Neural progenitor cell (in vitro differentiated cells): ENCODE measurements at regions not wholly inside any gene's neighbourhood (a gene's known extent, or its start where the extent isn't known, plus 50 kb on each side); places are given as distances from the start of the nearest gene placed in this dataset.

Experiments
- CTCF ChIP-seq: fragments of 200-600 bp; sonication (generic); IDR thresholded peaks from 2 replicates; pipeline ENCODE4 v1.5.1; 2017; ENCODE audit warnings: antibody characterized with exemption, mild to moderate bottlenecking
- EZH2 ChIP-seq: fragments of 200-600 bp; sonication (generic); IDR thresholded peaks from 2 replicates; pipeline ENCODE4 v1.6.1; 2017; ENCODE audit warnings: antibody characterized with exemption, mild to moderate bottlenecking, moderate library complexity
- EZH2phosphoT487 ChIP-seq: fragments of 200-600 bp; sonication (generic); IDR thresholded peaks from 2 replicates; pipeline ENCODE4 v1.6.1; 2017; ENCODE audit warnings: antibody characterized with exemption

GRCh38 chr15:26280281-26280680 is 417.2 kb upstream of the ATP10A start:
- TF ChIP-seq CTCF, result no peak
- no peak for TF ChIP-seq EZH2
- TF ChIP-seq EZH2phosphoT487, result no peak
